GM21381 (cell line): ENCODE measurements at regions not wholly inside any gene's neighbourhood (a gene's known extent, or its start where the extent isn't known, plus 50 kb on each side); places are given as distances from the start of the nearest gene placed in this dataset.

Experiments used
- ATAC-seq: cut with Tn5 transposase; IDR thresholded peaks from one replicate; pipeline ENCODE4 v1.9.1; 2021; ENCODE audit warnings: mild to moderate bottlenecking, moderate library complexity; ENCODE audit not compliant: unreplicated experiment

DNA sequence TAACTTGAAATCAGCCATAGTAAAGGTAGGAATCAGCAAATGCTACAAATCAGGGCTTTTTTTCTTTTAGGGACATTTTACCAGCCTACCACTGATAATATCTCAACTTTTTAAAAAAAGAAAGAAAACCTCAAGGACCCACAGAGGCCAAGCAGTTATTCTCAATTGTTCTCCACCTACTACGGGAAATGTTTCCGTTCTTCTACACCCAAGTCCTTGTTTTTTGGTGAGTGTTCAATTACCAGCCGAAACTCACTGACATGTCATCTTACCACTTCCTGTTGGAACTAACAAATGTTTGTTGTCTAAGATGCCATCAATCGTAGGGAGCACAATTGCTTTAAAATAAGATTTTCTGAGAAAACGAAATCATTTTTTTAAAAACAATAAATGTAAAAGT, 50.2 kb upstream of the CDK1 start:
- ATAC-seq, result no peak

DNA sequence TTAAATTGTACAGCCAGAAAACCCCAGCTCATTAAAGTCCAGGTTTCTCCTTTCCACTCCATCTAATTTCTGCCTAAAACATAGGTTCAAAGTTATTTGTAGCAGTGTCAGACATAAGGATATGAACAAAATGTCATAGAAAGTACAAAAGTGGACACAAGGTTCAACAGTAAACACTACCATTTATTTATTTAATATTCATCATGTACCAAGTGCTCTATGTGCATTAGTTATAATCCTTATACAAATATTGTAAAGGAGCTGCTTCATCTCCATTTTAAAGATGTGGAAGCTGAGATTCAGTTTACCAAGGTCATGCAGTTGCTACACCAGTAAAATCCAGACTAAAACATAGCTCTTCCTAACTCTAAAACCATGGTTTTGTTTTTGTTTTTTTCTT, 52.0 kb upstream of the CDK1 start:
- no peak for ATAC-seq

DNA sequence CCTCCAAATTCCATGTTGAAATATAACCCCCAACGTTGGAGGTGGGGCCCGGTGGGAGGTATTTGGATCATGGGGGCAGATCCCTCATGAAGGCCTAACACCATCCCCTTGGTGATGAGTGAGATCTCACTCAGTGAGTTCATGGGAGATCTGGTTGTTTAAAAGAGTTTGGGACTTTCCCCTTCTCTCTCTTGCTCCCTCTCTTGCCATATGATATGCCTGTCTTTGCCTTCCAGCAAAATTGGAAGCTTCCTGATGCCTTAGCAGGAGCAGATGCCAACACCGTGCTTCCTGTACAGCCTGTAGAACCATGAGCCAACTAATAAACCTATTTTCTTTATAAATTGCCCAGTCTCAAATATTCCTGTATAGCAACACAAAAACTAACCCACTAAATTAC, 55.7 kb upstream of the CDK1 start:
- no peak for ATAC-seq

DNA sequence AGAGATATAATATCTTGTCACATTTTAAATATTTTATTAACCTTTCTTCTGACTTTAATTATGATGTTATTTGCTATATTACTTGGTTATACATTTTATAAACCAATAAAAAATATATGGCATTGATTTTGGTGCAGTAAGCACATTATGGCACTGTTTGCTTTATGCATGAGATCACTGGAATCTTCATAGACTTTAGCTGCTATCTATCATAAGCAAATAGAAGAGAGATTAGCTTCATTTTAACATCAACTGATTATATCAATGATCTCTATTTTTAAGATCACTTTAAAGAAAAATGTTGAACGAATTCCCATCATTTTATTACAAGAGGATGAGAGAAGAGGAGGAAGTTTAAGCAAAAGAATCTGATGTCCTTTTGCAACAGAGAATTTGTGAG, 58.6 kb upstream of the CDK1 start:
- no peak for ATAC-seq

DNA sequence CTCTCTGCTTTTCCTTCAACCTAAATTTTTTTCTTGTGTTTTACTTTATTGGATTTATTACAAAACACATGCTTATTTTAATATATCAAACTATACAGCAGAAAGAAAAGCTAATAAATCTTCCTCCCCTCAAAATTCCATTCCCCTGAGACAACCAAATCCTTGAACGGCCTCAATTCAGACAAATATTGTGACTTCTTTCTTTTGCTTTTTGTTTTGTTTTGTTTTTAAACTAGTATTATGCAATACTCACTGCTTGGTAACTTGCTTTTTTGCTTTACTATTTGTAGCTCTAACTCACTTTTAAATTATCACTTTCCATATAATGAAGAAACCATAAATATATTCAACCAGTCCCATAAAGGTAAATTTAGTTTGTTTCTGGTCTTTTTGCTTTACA, 59.4 kb upstream of the CDK1 start:
- no peak for ATAC-seq

DNA sequence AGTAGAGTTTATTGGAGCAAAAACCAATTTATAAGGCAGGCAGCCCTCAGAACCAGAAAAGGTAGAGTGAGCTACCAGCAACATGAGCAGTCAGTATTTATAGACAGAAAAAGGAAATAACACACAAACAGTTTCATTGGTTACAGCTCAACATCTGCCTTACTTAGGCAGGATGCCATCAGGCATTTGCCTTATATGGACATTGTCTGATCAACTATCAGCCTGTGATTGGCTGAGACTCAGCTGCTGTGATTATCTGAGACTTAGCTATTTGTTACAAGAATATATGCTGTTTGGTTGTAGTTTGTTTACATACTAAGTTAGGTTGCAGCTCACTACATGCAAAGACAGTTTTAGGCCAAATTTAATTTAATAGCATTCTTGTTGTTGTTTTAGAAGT, 60.4 kb upstream of the CDK1 start:
- ATAC-seq, result peak; percentile 67

DNA sequence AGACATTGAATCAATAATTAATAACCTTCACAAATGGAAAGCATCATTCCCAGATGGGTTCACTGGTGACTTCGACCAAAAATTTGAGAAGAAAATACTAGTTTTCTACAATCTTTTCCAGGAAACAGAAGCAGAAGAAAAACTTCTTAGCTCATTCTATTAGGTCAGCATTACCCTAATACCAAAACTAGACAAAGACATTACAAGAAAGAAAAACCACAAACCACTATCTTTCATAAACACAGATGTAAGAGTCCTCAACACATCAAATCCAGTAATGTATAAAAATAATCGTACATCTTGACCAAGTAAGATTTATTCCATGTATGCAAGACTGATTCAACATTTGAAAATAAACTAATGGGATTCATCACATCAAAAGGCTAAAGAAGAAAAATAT, 64.0 kb upstream of the CDK1 start:
- ATAC-seq, result peak; percentile 61

DNA sequence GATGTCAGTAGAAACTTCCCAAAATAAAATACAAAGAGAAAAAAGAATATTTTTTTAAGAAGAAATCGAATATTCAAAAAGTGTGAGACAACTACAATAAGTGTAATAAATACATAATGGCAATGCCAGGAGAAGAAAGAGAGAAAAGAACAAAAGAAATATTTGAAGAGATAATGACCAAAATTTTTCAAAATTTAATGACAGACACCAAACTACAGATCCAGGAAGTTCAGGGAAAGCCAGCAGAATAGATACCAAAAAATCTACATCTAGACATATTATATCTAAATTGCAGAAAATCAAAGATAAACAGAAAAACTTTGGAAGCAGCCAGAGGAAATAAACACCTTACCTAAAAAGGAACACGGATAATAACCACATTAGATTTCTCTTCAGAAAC, 66.8 kb upstream of the CDK1 start:
- ATAC-seq, result no peak

DNA sequence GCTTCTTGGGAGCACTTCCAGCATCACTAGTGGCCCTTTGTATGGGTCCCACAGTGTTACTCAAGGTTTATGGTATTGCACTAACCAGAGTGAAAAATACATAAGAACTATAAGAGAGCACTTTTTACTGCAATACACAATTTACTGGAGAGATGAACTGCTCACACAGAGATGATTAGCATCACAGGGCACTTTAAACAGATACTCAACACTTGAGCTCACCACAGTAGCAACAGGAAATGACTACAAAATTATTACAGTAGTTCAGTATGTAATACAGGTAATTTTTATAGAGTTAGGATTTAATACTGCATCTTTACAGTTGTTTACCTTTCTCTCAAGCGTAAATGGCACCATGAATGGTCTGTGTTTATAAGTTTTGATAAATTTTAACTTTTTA, 68.2 kb upstream of the CDK1 start:
- ATAC-seq, result no peak

DNA sequence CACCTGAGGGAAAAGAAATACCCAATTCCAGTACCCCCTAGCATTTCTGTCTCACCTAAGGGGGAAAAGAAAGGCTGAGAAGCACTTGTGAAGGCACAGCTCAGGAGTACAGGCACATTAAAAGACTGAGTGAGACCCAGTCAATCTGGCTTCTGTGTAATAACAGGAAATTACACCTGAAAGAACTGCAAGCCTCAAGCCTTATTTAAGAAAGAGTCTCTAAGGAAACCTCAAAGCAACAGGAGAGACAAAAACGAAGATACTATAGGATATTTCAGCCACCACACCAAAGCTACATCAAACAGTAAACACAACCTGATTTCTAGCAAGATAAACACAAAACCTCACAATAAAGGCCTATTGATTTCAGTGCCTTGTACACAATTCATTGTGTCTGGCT, 69.6 kb upstream of the CDK1 start:
- no peak for ATAC-seq

DNA sequence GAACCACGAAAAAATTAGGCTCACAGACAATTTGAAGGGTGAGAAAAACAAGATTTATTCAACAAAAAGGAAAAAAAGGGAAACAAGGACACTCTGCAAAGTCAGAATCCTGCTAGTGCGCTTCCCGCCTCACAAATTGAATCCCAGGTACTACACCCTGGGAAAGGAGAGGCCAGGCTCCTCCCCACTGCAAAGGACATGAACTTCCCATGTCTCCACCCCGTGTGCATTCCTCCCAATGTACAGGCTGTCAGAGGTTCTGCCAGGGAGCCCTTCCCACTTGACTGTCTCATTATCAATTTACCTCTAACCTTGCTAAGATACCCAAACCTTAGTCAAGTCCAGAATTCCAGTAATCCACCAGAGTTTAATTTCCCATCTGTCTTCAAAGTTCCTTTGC, 70.4 kb upstream of the CDK1 start:
- ATAC-seq, result no peak

DNA sequence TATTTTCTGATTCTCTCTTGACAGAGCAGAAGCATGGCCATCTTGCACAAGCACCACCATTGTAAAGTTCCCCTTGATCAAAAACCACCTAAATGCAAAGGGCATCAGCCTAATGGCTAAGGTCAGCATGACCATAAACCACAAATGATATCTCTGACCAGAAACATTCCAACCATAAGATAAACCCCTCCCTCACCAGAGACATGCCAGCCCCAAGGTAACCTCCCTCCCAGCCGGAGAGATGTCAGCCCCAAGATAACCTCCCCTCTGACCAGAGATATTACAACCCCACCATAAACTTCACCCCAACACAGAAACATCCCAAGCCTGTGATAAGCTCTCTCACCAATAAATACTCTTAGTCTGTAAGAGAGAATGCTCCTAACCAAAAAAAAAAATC, 72.1 kb upstream of the CDK1 start:
- no peak for ATAC-seq

DNA sequence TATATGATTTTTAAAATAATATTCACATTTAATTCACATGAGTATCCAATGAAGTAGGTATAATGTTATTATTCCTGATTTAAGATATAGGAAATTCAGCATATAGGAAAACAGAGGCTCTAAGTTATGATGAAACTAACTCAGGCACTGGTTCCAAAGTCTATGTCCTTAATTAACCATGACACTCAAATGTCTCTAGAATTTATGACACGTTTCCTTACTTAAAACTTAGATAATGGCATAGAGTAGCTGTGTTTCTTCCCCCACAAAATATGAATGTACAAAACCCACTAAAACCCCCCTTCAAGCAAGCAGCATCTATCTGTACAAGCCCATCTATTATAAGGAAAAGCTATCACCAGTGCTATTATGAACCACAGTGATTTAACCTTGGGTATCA, 72.9 kb upstream of the CDK1 start:
- ATAC-seq, result no peak

DNA sequence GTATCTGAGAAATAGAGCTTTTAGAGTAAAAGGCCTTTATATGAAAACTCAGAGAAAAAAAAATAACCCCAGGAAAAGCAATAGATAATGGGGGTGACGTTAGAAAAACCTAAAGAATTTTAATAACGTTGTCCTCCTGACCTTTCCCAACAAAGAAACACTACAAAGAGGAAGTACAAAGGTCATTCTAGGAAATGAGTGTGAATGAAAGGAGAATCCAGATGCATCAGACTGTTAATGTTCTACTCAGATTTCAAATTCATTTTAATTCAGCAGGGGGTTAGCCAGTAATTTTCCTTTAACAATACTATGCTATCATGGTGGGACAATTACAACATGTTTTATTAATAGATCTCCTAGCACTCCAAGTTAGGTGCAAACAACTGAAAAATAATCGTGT, 73.8 kb upstream of the CDK1 start:
- ATAC-seq, result no peak

DNA sequence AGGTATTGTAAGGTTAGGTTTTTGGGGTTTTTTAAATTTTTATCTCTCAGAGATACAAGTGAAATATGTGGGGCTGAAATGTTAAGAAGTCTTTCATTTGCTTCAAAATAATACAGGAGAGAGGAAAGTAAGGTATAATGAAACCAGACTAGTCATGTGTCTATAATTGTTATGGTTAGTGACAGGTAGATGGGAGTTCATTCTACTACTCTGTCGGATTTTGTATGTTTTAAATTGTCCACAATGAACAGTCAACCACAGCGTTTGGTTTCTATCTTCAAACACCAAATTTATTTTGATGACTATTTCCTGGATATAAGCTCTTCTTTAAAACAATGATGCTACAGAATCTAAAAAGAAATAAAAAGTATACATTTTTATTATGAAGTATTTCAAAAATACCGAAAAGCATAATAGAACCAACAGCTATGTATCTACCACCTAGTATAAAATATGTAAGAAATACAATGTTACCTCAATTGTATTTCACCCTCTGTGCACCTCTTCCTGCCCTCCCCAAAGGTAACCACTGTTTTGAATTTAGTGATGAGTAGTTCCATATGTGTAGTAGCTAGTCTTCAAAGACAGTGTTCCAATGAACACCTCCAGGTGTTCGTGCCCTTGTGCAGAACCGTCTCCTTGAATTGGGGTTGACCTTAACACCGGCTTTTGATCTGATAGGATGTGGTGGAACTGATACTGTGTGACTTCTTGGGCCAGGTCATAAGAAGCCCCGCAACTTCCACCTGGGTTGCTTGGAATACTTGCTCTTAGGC, 74.8 kb upstream of the CDK1 start:
- ATAC-seq, result no peak

DNA sequence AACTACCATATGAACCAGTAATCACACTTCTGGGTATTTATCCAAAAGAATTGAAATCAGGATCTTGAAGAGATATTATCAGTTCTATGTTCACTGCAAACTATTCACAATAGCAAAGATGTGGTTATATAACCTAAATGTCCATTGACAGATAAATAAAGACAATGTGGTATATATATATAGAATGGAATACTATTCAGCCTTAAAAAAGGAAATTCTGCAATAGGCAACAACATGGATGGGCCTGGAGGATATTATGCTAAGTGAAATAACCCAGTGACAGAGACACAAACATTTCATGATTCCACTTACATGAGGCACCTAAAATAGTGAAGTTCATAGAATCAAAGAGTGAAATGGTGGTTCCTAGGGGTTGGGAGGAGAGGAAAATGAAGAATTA, 90.6 kb upstream of the CDK1 start:
- no peak for ATAC-seq

DNA sequence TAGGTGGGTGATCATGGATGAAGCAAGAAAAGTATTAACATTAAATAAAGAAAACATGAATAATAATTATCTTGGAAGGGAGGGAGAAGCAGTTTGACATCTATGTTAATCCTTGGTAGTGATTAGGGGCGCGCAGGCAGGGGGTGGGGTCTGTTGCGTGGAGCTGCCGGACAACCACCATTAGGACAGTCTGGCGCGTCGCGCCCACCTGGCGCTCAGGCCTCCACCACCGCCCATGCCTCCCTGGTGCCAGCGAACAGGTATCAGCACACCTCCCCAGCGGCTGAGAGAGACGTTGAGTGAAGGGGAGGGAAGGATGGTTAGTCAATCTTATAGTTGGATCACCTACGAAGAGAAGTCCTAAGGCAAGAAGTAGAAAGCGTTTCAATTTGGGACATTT, 94.2 kb upstream of the CDK1 start:
- ATAC-seq, result no peak

DNA sequence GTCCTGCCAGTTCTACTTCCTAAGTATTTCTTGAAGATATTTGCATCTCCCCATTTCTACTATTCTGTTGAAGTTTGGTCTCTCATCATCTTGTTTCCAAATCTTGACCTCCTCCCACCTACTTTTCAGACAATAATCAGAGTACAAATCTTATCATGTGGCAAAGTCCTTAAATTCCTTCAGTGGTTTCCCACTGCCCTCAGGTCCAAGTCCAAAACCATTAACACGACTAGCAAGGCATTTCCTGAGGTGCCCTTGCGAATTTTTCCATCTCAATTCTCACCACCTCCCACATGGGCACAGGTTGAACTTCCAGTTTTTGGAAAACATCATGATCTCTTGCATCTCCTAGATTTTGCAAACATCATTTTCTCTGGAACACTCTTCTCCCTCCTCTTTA, 97.2 kb upstream of the CDK1 start:
- ATAC-seq, result no peak

DNA sequence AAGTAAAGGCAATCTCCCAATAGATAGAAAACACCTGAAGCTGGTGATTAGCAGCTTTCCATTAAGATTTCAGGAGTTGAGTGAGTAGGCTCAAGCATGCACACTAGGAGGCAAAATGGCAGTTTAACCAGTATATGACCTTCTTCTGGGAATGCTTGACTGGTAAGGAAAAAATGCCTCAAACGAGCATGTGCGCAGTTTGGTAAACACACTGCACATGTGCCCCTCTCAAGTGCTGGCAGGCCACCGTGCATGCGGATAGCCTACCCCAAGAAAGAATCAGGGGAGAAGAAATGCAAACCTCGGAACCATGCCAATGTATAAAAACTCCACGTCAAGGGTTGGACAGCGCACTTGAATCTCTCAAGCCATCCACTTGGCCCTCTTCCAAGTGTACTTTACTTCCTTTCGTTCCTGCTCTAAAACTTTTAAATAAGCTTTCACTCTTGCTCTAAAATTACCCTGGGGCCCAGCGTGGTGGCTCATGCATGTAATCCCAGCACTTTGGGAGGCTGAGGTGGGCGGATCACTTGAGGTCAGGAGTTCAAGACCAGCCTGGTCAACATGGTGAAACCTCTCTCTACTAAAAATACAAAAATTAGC, 98.8 kb upstream of the CDK1 start:
- no peak for ATAC-seq

DNA sequence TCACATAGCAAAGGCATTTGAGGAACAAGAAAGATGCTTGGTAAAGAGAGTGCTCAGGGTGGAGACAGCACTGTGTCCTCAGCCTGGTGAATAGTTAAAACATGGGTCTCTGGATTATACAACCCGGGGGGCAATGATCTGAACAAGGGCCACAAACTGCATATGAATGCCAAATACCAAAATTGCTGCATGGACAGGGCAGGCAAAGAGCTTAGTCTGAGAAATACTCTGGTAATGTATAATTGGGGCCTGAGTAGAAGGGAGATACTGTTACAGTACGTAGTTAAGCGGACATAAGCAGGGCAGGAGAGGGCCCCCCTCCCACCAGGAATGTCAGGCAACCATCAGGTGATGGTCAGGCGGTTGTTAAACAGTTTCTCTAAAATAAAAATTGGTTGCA, 99.3 kb upstream of the CDK1 start:
- ATAC-seq, result no peak

DNA sequence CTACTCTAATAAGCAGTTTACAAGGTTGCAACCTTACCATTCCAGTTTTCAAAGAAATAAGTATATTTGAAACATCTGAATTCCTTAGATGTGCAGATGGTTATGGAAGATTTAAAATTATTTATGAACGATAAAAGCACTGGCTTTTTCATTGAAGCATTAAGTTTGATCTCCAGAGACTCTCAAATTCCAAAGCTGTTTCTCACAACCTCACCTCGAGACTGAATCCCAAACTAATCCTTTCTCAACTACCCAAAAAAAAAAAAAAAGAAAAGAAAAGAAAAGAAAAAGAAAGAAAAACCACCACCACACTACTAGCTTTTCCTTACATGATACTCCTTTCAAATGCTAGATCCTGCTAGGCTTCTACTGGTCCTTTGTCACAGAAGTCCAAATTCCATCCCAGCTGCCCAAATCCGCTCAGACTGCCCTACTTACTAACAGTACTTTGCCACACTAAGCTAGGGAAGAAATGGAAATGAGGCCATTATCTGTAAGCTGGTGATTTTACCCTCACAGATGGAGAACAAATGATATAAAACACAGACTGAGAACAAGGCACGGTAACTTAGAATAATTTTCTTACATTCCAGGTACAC, 100.6 kb upstream of the CDK1 start:
- no peak for ATAC-seq

DNA sequence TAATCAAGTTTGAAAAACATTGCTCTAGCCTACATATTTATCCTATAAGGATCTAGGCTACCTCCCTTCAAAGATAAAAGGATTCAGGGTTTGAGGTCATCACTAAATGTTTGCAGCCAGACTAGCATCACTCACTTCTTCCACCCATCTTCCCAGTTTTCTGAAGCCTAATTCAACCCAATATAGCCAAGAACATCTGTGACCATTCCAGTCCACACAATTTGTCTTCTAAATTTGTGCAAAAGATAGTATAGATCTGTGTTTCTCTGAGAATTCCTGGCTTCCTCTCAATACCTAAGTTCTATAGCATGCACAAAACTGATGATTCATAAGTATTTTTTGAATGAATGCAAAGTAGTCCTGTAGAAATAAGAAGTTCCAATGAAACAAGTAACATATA, 103.0 kb upstream of the CDK1 start:
- ATAC-seq, result no peak

DNA sequence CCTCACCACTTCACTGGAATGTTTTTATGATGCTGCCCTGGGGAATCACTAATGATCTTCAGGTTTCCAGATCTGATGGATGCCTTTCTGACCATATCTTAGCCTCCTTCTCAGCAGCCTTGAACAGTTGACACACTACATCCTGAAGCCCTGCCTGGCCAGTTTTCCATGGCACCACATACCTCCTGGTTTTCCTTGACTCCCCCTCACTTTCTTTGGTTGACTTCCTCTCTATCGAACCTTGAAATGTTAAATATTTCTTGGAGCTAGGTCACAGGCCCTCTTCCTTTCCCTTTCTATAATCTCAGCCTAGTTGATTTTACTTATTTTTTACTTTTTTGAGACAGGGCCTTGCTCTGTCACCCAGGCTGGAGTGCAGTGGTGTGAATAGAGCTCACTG, 108.8 kb upstream of the CDK1 start:
- no peak for ATAC-seq
